ENCODE measurements at regions not wholly inside any gene's neighbourhood (a gene's known extent, or its start where the extent isn't known, plus 50 kb on each side); places are given as distances from the start of the nearest gene placed in this dataset.
A peak's percentile ranks its signal among the peaks of the same experiment; 100 is the strongest.

DNA sequence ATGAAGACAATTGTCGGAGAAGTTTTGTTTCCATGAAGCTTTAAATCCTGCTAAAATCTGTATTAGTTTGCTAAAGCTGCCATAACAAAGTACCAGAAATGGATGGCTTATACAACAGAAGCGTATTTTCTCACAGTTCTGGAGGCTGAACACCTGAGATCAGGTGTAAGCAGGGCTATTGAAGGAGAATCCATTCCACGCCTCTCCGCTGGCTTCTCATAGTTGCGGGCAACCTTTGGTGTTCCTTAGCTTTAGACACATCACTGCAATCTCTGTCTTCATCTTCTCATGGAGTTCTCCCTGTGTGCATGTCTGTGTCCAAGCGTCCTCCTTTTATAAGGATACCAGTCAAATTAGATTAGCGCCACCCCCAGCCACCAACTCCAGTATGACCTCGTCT is 159.9 kb upstream of the CDYL start:
- H3K27ac Mint-ChIP-seq (ENCODE audit: low read depth), result no peak overlapping the region
- H3K4me1 Mint-ChIP-seq, result peaks cover 14% of the 10 kb centered on the region
- peaks cover 34% of the 10 kb centered on the region for H3K27me3 Mint-ChIP-seq
- DNase-seq (ENCODE audit: low spot score in 2 of 2) (no peak), ATAC-seq (replicated peaks; ENCODE audit: extremely low read depth, poor library complexity, severe bottlenecking) (no peak)
- H3K4me3 Mint-ChIP-seq, result no peak overlapping the region
- H3K36me3 Mint-ChIP-seq (ENCODE audit: insufficient read depth), result no peaks in the 10 kb centered on the region
- H3K9me3 Mint-ChIP-seq, result no peaks in the 10 kb centered on the region

DNA sequence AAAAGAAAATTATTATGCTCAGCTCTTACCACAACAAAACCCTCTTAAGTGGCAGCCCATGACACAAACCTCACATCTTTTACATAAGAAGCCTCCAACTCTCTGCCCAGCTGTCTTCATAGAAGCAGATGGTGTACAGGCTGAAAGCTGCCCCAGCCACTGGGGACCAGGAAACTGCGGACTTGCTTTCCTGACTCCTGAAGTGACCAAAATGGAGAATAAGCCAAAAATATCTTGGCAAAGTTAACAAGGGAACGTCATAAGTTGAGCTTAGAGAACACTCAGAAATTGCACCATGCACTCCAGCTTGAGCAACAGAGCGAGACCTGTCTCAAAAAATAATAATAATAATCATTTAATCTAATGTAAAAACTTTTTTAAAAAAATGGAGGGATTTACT is 160.3 kb upstream of the CDYL start:
- Mint-ChIP-seq H3K27me3 (peaks cover 34% of the 10 kb centered on the region), H3K4me3 (no peak overlapping the region), H3K9me3 (no peaks in the 10 kb centered on the region), H3K27ac (ENCODE audit: low read depth) (no peak overlapping the region), H3K36me3 (ENCODE audit: insufficient read depth) (no peaks in the 10 kb centered on the region), H3K4me1 (peaks cover 18% of the 10 kb centered on the region)
- no peak for DNase-seq (ENCODE audit: low spot score in 2 of 2)
- ATAC-seq (replicated peaks; ENCODE audit: extremely low read depth, poor library complexity, severe bottlenecking), result no peak

DNA sequence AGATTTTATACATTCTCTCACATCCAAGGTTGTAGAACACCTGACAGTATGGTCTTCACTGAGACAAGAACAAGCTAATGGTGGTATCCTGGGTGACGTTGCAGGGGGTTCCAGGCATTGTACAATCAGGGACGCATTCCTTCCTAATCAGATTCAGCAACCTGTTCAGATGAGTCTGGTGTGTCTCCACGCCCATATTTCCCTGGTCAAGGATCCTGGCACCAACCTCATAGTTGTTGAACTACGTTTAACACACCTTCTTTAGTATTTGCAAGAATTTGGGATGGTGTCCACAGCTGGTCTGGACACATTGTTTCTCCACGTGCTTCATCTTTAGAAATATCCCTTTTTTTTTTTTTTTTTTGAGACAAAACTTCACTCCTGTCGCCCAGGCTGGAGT is 161.0 kb upstream of the CDYL start:
- Mint-ChIP-seq H3K36me3 (ENCODE audit: insufficient read depth) (no peaks in the 10 kb centered on the region), H3K4me1 (peaks cover 25% of the 10 kb centered on the region), H3K27me3 (peaks cover 34% of the 10 kb centered on the region), H3K27ac (ENCODE audit: low read depth) (no peak overlapping the region), H3K4me3 (no peak overlapping the region), H3K9me3 (no peaks in the 10 kb centered on the region)
- no peak for ATAC-seq (replicated peaks; ENCODE audit: extremely low read depth, poor library complexity, severe bottlenecking)
- DNase-seq (ENCODE audit: low spot score in 2 of 2), result no peak

DNA sequence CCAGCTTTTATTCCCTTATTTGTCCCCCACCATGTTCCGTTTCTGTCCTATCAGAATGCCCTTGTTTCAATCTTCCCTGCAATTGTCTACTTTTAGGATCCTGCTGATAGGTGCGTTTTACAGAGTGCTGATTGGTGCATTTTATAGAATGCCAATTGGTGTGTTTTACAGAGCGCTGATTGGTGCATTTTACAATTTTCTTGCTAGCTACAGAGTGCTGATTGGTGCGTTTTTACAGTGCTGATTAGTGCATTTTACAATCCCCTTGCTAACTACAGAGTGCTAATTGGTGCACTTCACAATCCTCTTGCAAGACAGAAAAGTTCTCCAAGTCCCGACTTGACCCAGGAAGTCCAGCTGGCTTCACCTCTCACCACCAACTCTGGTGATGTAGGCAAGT is 161.6 kb upstream of the CDYL start:
- Mint-ChIP-seq H3K27me3 (peaks cover 34% of the 10 kb centered on the region), H3K36me3 (ENCODE audit: insufficient read depth) (no peaks in the 10 kb centered on the region), H3K4me1 (peaks cover 26% of the 10 kb centered on the region), H3K4me3 (no peak overlapping the region), H3K27ac (ENCODE audit: low read depth) (no peak overlapping the region), H3K9me3 (no peaks in the 10 kb centered on the region)
- no peak for ATAC-seq (replicated peaks; ENCODE audit: extremely low read depth, poor library complexity, severe bottlenecking)
- DNase-seq (ENCODE audit: low spot score in 2 of 2), result no peak

DNA sequence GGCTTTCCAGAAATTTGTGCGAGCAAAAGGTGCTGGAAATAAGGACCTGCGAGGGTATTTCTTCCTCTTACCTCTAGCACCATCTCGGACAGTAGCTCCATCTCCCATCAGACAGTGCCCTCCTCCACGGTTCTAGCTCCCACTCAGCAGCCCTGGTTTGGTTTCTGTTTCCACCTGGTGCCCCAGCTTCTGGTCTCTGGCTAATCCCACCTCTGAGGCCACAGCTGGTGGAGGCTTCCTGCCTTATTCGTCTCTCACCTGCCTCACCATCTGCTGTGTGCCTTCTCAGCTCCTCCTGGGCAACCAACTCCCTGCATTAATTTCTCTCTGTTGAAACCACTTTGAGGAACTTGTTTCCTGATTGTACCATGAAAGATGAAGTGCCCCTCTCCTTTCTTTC is 162.4 kb upstream of the CDYL start:
- Mint-ChIP-seq H3K9me3 (no peaks in the 10 kb centered on the region), H3K4me1 (peaks cover 26% of the 10 kb centered on the region), H3K27ac (ENCODE audit: low read depth) (no peak overlapping the region), H3K4me3 (no peak overlapping the region), H3K27me3 (peaks cover 34% of the 10 kb centered on the region), H3K36me3 (ENCODE audit: insufficient read depth) (no peaks in the 10 kb centered on the region)
- ATAC-seq (replicated peaks; ENCODE audit: extremely low read depth, poor library complexity, severe bottlenecking) (no peak), DNase-seq (ENCODE audit: low spot score in 2 of 2) (no peak)

DNA sequence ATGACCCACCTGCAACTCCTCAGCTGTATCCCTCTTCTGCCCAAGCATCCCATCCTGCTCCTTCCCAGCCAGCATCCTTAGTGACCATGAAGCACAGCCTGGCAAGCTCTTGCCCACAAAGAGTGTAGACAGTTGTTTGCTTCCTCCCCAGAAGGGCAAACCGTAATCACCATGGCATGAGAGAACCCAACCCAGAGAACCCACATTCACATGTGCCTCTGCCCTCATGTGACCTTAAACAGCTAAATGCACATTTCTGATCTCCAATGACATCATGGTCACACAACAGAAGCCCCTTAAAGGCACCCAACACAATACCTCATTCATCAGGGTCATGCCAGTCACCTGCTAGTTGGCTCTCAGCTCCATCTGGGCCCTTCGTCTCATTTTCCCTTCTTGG is 162.8 kb upstream of the CDYL start:
- ATAC-seq (replicated peaks; ENCODE audit: extremely low read depth, poor library complexity, severe bottlenecking) (no peak), DNase-seq (ENCODE audit: low spot score in 2 of 2) (no peak)
- H3K9me3 Mint-ChIP-seq, result no peaks in the 10 kb centered on the region
- peaks cover 27% of the 10 kb centered on the region for H3K4me1 Mint-ChIP-seq
- H3K27me3 Mint-ChIP-seq, result peaks cover 34% of the 10 kb centered on the region
- no peak overlapping the region for H3K4me3 Mint-ChIP-seq
- H3K36me3 Mint-ChIP-seq (ENCODE audit: insufficient read depth), result no peaks in the 10 kb centered on the region
- no peak overlapping the region for H3K27ac Mint-ChIP-seq (ENCODE audit: low read depth)

DNA sequence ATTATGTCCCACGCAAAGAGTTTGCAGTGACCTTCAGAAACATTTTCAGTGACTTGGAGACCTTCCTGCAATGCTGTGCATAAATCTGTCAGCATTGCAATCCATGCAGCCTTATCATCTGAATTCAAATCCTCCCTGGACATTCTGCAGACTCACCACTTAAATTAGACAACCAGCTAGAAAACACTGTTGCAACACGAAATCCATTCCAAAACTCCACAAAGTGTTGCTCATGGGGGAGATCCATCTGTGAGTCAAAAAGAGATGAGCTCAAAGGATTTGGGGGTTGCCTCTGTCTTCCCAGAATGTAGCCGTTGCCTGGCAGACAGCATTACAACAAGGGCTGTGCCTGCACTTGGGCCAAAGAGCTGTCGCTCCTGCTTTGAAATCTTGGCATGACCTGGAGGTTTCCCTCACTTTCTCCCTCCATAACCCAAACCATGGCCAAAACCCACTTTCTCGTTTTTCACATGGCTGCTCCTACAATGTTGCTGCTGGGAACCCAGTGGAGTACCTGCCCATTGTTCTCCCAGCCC is 163.5 kb upstream of the CDYL start:
- DNase-seq (ENCODE audit: low spot score in 2 of 2) (no peak), ATAC-seq (replicated peaks; ENCODE audit: extremely low read depth, poor library complexity, severe bottlenecking) (no peak)
- Mint-ChIP-seq H3K9me3 (no peaks in the 10 kb centered on the region), H3K4me3 (no peak overlapping the region), H3K27ac (ENCODE audit: low read depth) (no peak overlapping the region), H3K27me3 (peaks cover 34% of the 10 kb centered on the region), H3K36me3 (ENCODE audit: insufficient read depth) (no peaks in the 10 kb centered on the region), H3K4me1 (peaks cover 34% of the 10 kb centered on the region)

DNA sequence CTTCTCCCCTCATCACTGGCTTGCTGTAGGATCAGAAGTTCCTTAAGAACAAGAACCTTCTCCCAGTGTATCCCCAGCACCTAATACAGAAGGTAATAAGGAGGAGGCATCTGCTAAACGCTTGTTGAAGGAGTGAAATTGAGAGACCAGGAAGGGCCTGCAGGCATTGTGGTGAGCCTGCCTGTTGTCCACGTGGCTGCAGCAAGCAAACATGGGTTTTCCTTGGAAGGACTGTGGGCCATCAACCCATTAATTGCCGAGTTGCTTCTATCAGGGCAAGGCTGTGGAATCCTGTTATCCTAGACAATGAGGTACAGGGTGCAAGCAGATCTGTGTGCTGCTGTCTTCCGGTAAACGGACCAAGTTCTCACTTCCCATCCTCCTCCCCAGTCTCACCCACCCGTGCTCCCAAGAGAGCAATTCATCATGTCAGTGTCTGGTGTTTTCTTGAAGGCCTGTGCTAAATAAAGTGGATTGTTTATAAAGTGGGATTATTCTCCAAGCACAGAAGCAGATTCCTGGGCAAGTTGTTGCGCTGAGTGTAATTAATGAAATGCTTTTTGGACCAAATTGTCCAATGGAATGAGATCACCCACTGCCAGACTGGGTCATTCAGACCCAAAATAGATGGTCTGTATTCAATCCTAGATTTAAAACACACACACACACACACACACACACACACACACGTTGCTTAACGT is 164.6 kb upstream of the CDYL start:
- ATAC-seq (replicated peaks; ENCODE audit: extremely low read depth, poor library complexity, severe bottlenecking), result no peak
- no peak overlapping the region for H3K27ac Mint-ChIP-seq (ENCODE audit: low read depth)
- H3K4me1 Mint-ChIP-seq, result peaks cover 44% of the 10 kb centered on the region
- no peaks in the 10 kb centered on the region for H3K36me3 Mint-ChIP-seq (ENCODE audit: insufficient read depth)
- DNase-seq (ENCODE audit: low spot score in 2 of 2), result no peak
- H3K9me3 Mint-ChIP-seq, result no peaks in the 10 kb centered on the region
- no peak overlapping the region for H3K4me3 Mint-ChIP-seq
- peaks cover 29% of the 10 kb centered on the region for H3K27me3 Mint-ChIP-seq

DNA sequence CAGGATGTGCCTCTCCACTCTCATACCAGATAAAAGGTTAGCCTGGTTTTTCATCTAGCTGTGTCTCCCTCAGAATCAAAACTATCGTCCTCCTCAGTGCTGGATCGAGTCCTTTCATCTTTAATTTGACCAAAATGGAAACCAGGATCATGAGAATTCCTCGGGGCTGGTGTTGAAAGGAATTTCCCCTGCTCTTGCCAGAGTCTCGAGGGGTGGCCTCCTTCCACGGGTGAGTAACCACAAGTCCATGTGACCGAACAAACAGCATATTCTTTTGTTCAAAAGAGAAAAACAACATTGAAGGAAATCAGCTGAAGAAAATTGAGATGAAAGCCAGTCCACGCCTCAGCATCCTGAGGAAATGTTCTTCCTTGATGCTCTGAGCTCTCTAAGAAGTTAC is 165.9 kb upstream of the CDYL start:
- Mint-ChIP-seq H3K36me3 (ENCODE audit: insufficient read depth) (no peaks in the 10 kb centered on the region), H3K27ac (ENCODE audit: low read depth) (no peak overlapping the region), H3K27me3 (peaks cover 24% of the 10 kb centered on the region), H3K4me1 (peaks cover 44% of the 10 kb centered on the region), H3K4me3 (no peak overlapping the region), H3K9me3 (no peaks in the 10 kb centered on the region)
- no peak for DNase-seq (ENCODE audit: low spot score in 2 of 2)
- ATAC-seq (replicated peaks; ENCODE audit: extremely low read depth, poor library complexity, severe bottlenecking), result no peak

DNA sequence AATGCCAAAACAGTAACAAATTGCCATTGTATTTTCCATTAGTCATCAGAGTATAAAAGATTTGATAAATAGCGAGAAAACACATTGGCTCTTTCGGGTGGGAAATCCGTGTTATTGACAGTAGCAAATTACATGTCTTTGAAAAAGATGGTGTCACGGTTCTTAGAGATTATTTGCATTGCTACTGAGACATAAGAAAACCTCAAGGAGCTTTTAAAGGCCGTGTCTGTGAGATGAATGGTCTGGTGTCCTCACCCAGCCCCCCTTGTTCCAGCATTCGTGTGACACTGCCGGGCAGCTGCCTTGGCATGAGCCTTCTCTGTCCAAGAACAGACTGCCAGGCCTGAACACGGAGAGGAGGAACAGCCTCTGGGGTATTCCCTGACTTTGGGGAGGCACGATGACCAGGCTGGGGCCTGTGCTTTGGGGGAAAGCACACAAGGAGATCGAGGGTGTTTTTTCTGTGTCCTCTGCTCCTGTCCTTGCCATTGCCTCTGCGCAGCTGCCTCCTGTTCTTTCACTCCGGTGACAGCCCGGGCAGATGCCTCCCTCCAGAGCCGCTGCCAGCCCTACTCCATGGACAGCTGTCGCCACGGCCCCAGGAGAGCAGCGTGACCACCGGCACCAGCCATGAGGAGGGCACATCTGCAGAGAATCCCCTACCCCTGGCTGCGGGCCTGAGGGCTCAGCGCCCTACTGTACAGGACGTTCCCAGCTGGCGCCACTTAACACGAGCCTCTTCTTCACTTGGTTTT is 167.7 kb upstream of the CDYL start:
- Mint-ChIP-seq H3K27ac (ENCODE audit: low read depth) (no peak overlapping the region), H3K4me1 (peaks cover 37% of the 10 kb centered on the region), H3K27me3 (peaks cover 7% of the 10 kb centered on the region), H3K4me3 (no peak overlapping the region), H3K9me3 (no peaks in the 10 kb centered on the region), H3K36me3 (ENCODE audit: insufficient read depth) (no peaks in the 10 kb centered on the region)
- no peak for DNase-seq (ENCODE audit: low spot score in 2 of 2)
- ATAC-seq (replicated peaks; ENCODE audit: extremely low read depth, poor library complexity, severe bottlenecking), result no peak

DNA sequence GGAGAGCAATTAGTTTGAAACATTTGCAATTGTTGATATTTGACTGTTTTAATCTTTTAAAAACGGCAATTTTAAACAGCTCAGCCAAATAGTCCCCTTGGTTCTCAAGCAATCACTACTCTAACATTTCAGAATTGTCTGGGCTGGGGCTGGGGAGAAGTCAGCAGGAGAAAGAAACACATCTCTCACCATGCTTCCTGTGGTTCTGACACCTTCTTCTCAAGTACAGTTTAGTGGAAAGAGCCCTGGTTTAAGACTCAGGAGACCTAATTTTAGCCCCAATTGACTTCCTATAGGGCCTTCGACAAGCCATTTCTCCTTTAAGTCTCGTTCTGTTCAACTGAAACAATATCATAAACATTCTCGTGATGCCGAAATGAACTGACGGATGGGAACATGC is 168.4 kb upstream of the CDYL start:
- Mint-ChIP-seq H3K9me3 (no peaks in the 10 kb centered on the region), H3K36me3 (ENCODE audit: insufficient read depth) (no peaks in the 10 kb centered on the region), H3K27me3 (no peaks in the 10 kb centered on the region), H3K27ac (ENCODE audit: low read depth) (no peak overlapping the region), H3K4me1 (peaks cover 32% of the 10 kb centered on the region), H3K4me3 (peak overlapping the region; percentile 23)
- DNase-seq (ENCODE audit: low spot score in 2 of 2), result no peak
- ATAC-seq (replicated peaks; ENCODE audit: extremely low read depth, poor library complexity, severe bottlenecking), result peak; percentile 86

DNA sequence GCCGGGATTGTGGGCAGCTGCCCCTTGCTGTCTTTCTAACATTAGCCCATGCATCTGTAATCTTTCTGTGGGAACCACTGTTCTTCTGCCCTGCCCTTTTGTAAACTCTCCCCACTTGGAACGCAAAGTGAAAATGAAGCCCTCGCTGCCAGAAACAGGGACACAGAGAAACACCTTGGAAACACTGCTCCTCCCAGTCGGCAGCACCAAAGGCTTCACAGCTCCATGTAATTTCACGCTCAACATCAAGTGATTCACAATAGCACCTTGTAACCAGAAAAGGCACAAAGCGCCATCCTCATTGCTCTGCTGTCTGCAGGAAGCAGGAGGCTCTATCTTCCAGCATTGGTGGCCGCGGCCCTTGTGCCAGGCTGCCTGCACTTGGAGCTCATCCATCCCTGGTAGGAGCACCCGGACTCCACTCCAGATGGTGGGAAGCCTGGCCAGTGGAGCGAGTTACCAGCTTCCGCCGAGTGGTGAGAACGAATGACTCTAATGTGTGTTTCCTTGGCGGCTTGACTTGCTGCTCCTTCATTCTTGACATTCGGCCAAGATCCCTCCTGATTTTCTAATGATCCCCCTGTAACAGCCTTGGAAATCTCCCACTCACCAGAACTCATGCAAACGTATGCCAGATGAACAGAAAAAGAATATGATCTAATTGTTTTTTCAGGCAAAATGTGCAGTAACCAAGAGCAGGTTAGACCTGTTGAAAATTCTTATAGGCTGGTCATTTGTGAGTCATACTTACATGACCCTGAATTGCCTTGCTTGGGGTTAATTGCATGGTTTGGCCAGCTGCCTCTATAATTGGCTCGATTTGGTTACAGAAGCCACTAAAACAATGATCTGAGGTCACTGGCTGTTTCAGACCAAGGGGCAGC is 169.1 kb upstream of the CDYL start:
- H3K4me3 Mint-ChIP-seq, result peak overlapping the region; percentile 23
- DNase-seq (ENCODE audit: low spot score in 2 of 2) (no peak), ATAC-seq (replicated peaks; ENCODE audit: extremely low read depth, poor library complexity, severe bottlenecking) (no peak)
- H3K27me3 Mint-ChIP-seq, result no peaks in the 10 kb centered on the region
- H3K27ac Mint-ChIP-seq (ENCODE audit: low read depth), result no peak overlapping the region
- H3K4me1 Mint-ChIP-seq, result peaks cover 32% of the 10 kb centered on the region
- H3K36me3 Mint-ChIP-seq (ENCODE audit: insufficient read depth), result no peaks in the 10 kb centered on the region
- H3K9me3 Mint-ChIP-seq, result no peaks in the 10 kb centered on the region
